ENCODE measurements at regions not wholly inside any gene's neighbourhood (a gene's known extent, or its start where the extent isn't known, plus 50 kb on each side); places are given as distances from the start of the nearest gene placed in this dataset.
"Not testable (repeated sequence)": the region's sequence is repeated elsewhere in the genome, so short reads cannot be mapped to it uniquely, and the experiment has no call there.

DNA sequence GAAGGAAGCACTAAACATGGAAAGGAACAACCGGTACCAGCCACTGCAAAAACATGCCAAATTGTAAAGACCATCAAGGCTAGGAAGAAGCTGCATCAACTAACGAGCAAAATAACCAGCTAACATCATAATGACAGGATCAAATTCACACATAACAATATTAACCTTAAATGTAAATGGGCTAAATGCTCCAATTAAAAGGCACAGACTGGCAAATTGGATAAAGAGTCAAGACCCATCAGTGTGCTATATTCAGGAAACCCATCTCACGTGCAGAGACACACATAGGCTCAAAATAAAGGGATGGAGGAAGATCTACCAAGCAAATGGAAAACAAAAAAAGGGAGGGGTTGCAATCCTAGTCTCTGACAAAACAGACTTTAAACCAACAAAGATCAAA is 126.3 kb upstream of the CAV2 start:
- not testable (repeated sequence) for H2BK15ac ChIP-seq (ENCODE audit: low read length); H3K27me3 ChIP-seq (ENCODE audit: control insufficient read depth in 3 of 3, insufficient read depth in 3 of 3, low read depth in 1 of 3, low read length in 3 of 3); H4K91ac ChIP-seq (ENCODE audit: low read depth, low read length, poor library complexity); H3K4ac ChIP-seq (ENCODE audit: low read length); H3K9ac ChIP-seq (ENCODE audit: low read depth, low read length, poor library complexity); H2BK120ac ChIP-seq (ENCODE audit: low read depth, low read length); H3K23ac ChIP-seq (ENCODE audit: low read depth, low read length, poor library complexity); H4K8ac ChIP-seq (ENCODE audit: low read depth, low read length); H3K79me1 ChIP-seq (ENCODE audit: low read depth, low read length); H3K4me3 ChIP-seq (ENCODE audit: low read length in 2 of 2); H3K18ac ChIP-seq (ENCODE audit: low read length); H2BK12ac ChIP-seq (ENCODE audit: low read length); H2BK5ac ChIP-seq (ENCODE audit: low read length); H3K36me3 ChIP-seq (replicated peaks in 1 of 2; ENCODE audit: control insufficient read depth in 2 of 2, insufficient read depth in 2 of 2, low read length in 2 of 2); H3K9me3 ChIP-seq (replicated peaks in 1 of 2; ENCODE audit: control insufficient read depth in 2 of 2, insufficient read depth in 1 of 2, low read depth in 1 of 2, low read length in 2 of 2); DNase-seq (ENCODE audit: low spot score); H3K14ac ChIP-seq (ENCODE audit: low read length); H3K4me2 ChIP-seq (ENCODE audit: insufficient read depth, low read length, poor library complexity, severe bottlenecking); H2AFZ ChIP-seq (ENCODE audit: low read length); H3K27ac ChIP-seq (replicated peaks; ENCODE audit: low read length); H3K4me1 ChIP-seq (ENCODE audit: control insufficient read depth in 2 of 2, insufficient read depth in 1 of 2, low read depth in 1 of 2, low read length in 2 of 2); H2AK5ac ChIP-seq (ENCODE audit: low read depth, low read length)
- WGBS, 2 donors (ENCODE audit: extremely low coverage in 2 of 2, insufficient read length in 2 of 2, insufficient replicate concordance in 1 of 2), result no CpG with 5 or more reads among the region's 3 CpGs

DNA sequence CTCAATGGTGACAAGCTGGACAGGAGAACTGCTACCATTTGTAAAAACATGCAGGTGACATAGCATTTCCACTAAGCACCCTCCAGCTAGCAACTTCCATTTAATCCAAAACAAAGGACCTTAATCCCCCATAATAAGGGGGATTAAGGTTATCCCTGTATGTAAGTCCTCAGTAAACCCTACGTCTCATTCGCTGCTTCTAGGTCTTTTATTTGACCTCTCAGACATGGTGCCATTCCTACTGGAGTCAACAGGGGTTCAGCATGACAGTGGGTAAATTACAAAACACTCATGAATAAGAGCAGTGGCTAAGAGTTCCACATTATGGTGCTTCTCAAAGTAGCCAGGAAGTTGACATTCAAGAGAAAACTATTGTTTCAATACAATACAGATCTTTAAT is 121.8 kb upstream of the CAV2 start:
- Histone ChIP-seq H3K9ac (ENCODE audit: low read depth, low read length, poor library complexity) (no peak overlapping the region), H3K4me3 (ENCODE audit: low read length in 2 of 2) (no peak overlapping the region), H3K4me2 (ENCODE audit: insufficient read depth, low read length, poor library complexity, severe bottlenecking) (no peak overlapping the region), H4K8ac (ENCODE audit: low read depth, low read length) (no peak overlapping the region), H2BK120ac (ENCODE audit: low read depth, low read length) (no peak overlapping the region), H3K23ac (ENCODE audit: low read depth, low read length, poor library complexity) (no peak overlapping the region), H3K14ac (ENCODE audit: low read length) (no peak overlapping the region), H3K4ac (ENCODE audit: low read length) (no peak overlapping the region), H2BK5ac (ENCODE audit: low read length) (no peak overlapping the region), H3K79me1 (ENCODE audit: low read depth, low read length) (no peaks in the 10 kb centered on the region), H3K27ac (replicated peaks; ENCODE audit: low read length) (no peak overlapping the region), H3K18ac (ENCODE audit: low read length) (no peak overlapping the region), H3K9me3 (replicated peaks in 1 of 2; ENCODE audit: control insufficient read depth in 2 of 2, insufficient read depth in 1 of 2, low read depth in 1 of 2, low read length in 2 of 2) (no peaks in the 10 kb centered on the region), H2BK15ac (ENCODE audit: low read length) (no peak overlapping the region), H3K4me1 (ENCODE audit: control insufficient read depth in 2 of 2, insufficient read depth in 1 of 2, low read depth in 1 of 2, low read length in 2 of 2) (peaks cover 0 to 4% of the 10 kb centered on the region in 2 donors), H2AK5ac (ENCODE audit: low read depth, low read length) (no peak overlapping the region), H3K36me3 (replicated peaks in 1 of 2; ENCODE audit: control insufficient read depth in 2 of 2, insufficient read depth in 2 of 2, low read length in 2 of 2) (no peaks in the 10 kb centered on the region), H2AFZ (ENCODE audit: low read length) (no peak overlapping the region), H2BK12ac (ENCODE audit: low read length) (no peak overlapping the region), H4K91ac (ENCODE audit: low read depth, low read length, poor library complexity) (no peak overlapping the region), H3K27me3 (ENCODE audit: control insufficient read depth in 3 of 3, insufficient read depth in 3 of 3, low read depth in 1 of 3, low read length in 3 of 3) (no peaks in the 10 kb centered on the region)
- no CpG with 5 or more reads among the region's 2 CpGs for WGBS, 2 donors (ENCODE audit: extremely low coverage in 2 of 2, insufficient read length in 2 of 2, insufficient replicate concordance in 1 of 2)
- DNase-seq (ENCODE audit: low spot score), result no peak

DNA sequence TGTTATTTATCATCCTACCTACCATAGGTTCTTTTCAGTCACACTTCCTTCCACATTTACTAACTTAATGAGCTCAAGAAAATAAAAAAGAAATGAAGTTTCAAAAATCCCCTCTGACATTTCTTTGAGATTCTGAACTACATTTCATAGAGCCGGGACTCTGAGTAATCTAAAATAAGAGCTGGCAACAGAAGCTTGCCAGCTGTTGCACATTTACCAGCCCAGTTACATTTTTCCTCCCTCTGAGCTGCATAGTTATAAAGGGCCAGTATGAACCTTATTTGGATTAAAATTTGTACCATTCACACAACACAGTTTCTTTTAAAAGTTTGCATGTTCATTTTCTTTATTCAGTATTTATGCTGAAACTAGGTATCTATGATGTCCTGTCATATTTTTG is 119.5 kb upstream of the CAV2 start:
- Histone ChIP-seq H3K14ac (ENCODE audit: low read length) (no peak overlapping the region), H4K8ac (ENCODE audit: low read depth, low read length) (no peak overlapping the region), H4K91ac (ENCODE audit: low read depth, low read length, poor library complexity) (no peak overlapping the region), H3K4me2 (ENCODE audit: insufficient read depth, low read length, poor library complexity, severe bottlenecking) (no peak overlapping the region), H2AK5ac (ENCODE audit: low read depth, low read length) (no peak overlapping the region), H3K4me1 (ENCODE audit: control insufficient read depth in 2 of 2, insufficient read depth in 1 of 2, low read depth in 1 of 2, low read length in 2 of 2) (peaks cover 0 to 4% of the 10 kb centered on the region in 2 donors), H3K9ac (ENCODE audit: low read depth, low read length, poor library complexity) (no peak overlapping the region), H2AFZ (ENCODE audit: low read length) (no peak overlapping the region), H3K27me3 (ENCODE audit: control insufficient read depth in 3 of 3, insufficient read depth in 3 of 3, low read depth in 1 of 3, low read length in 3 of 3) (no peaks in the 10 kb centered on the region), H3K9me3 (replicated peaks in 1 of 2; ENCODE audit: control insufficient read depth in 2 of 2, insufficient read depth in 1 of 2, low read depth in 1 of 2, low read length in 2 of 2) (no peaks in the 10 kb centered on the region), H3K36me3 (replicated peaks in 1 of 2; ENCODE audit: control insufficient read depth in 2 of 2, insufficient read depth in 2 of 2, low read length in 2 of 2) (no peaks in the 10 kb centered on the region), H3K18ac (ENCODE audit: low read length) (no peak overlapping the region), H3K4me3 (ENCODE audit: low read length in 2 of 2) (no peak overlapping the region), H3K27ac (replicated peaks; ENCODE audit: low read length) (no peak overlapping the region), H3K79me1 (ENCODE audit: low read depth, low read length) (no peaks in the 10 kb centered on the region), H3K23ac (ENCODE audit: low read depth, low read length, poor library complexity) (no peak overlapping the region), H3K4ac (ENCODE audit: low read length) (no peak overlapping the region), H2BK5ac (ENCODE audit: low read length) (no peak overlapping the region), H2BK120ac (ENCODE audit: low read depth, low read length) (no peak overlapping the region), H2BK12ac (ENCODE audit: low read length) (no peak overlapping the region), H2BK15ac (ENCODE audit: low read length) (no peak overlapping the region)
- WGBS, 2 donors (ENCODE audit: extremely low coverage in 2 of 2, insufficient read length in 2 of 2, insufficient replicate concordance in 1 of 2), result no CpG with 5 or more reads among the region's 1 CpG
- no peak for DNase-seq (ENCODE audit: low spot score)

DNA sequence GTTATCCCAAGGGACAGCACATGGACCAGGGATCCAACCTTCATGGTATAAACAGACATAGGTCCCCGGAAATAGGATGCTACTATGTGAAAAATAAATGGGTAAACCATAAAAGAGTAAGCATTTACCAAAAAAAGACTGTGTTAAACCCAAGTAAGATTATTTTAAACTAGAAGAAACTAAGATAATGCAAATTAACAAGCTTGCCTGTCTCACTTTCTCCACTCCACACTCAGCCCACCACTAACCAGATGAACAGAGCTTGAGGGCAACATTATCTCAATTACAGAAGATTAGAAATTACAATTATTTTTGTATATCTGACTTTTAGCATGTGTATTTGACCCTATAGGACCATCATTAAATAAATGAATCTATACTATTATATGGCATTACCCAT is 117.2 kb upstream of the CAV2 start:
- Histone ChIP-seq H2BK5ac (ENCODE audit: low read length) (no peak overlapping the region), H3K27me3 (ENCODE audit: control insufficient read depth in 3 of 3, insufficient read depth in 3 of 3, low read depth in 1 of 3, low read length in 3 of 3) (no peaks in the 10 kb centered on the region), H2BK15ac (ENCODE audit: low read length) (no peak overlapping the region), H2AK5ac (ENCODE audit: low read depth, low read length) (no peak overlapping the region), H3K4ac (ENCODE audit: low read length) (no peak overlapping the region), H2AFZ (ENCODE audit: low read length) (no peak overlapping the region), H3K14ac (ENCODE audit: low read length) (no peak overlapping the region), H2BK12ac (ENCODE audit: low read length) (no peak overlapping the region), H4K8ac (ENCODE audit: low read depth, low read length) (no peak overlapping the region), H2BK120ac (ENCODE audit: low read depth, low read length) (no peak overlapping the region), H3K27ac (replicated peaks; ENCODE audit: low read length) (no peak overlapping the region), H3K79me1 (ENCODE audit: low read depth, low read length) (no peaks in the 10 kb centered on the region), H3K4me2 (ENCODE audit: insufficient read depth, low read length, poor library complexity, severe bottlenecking) (no peak overlapping the region), H3K18ac (ENCODE audit: low read length) (no peak overlapping the region), H3K9ac (ENCODE audit: low read depth, low read length, poor library complexity) (no peak overlapping the region), H3K4me1 (ENCODE audit: control insufficient read depth in 2 of 2, insufficient read depth in 1 of 2, low read depth in 1 of 2, low read length in 2 of 2) (peaks cover 0 to 4% of the 10 kb centered on the region in 2 donors), H4K91ac (ENCODE audit: low read depth, low read length, poor library complexity) (no peak overlapping the region), H3K36me3 (replicated peaks in 1 of 2; ENCODE audit: control insufficient read depth in 2 of 2, insufficient read depth in 2 of 2, low read length in 2 of 2) (no peaks in the 10 kb centered on the region), H3K9me3 (replicated peaks in 1 of 2; ENCODE audit: control insufficient read depth in 2 of 2, insufficient read depth in 1 of 2, low read depth in 1 of 2, low read length in 2 of 2) (no peaks in the 10 kb centered on the region), H3K4me3 (ENCODE audit: low read length in 2 of 2) (no peak overlapping the region), H3K23ac (ENCODE audit: low read depth, low read length, poor library complexity) (no peak overlapping the region)
- no CpG with 5 or more reads among the region's 1 CpG for WGBS, 2 donors (ENCODE audit: extremely low coverage in 2 of 2, insufficient read length in 2 of 2, insufficient replicate concordance in 1 of 2)
- no peak for DNase-seq (ENCODE audit: low spot score)

Measured in neuronal stem cell (in vitro differentiated cells).